CD4-positive, alpha-beta T cell treated with Interleukin-6 at 100 ng/mL for 8 hours (primary cell): ENCODE measurements at regions not wholly inside any gene's neighbourhood (a gene's known extent, or its start where the extent isn't known, plus 50 kb on each side); places are given as distances from the start of the nearest gene placed in this dataset.
"Not testable (repeated sequence)": the region's sequence is repeated elsewhere in the genome, so short reads cannot be mapped to it uniquely, and the experiment has no call there.

Experiments
- DNase-seq: peaks from one replicate; pipeline ENCODE4 v3.0.0-alpha.2; 2020; ENCODE audit warnings: mixed read lengths, low spot score

DNA sequence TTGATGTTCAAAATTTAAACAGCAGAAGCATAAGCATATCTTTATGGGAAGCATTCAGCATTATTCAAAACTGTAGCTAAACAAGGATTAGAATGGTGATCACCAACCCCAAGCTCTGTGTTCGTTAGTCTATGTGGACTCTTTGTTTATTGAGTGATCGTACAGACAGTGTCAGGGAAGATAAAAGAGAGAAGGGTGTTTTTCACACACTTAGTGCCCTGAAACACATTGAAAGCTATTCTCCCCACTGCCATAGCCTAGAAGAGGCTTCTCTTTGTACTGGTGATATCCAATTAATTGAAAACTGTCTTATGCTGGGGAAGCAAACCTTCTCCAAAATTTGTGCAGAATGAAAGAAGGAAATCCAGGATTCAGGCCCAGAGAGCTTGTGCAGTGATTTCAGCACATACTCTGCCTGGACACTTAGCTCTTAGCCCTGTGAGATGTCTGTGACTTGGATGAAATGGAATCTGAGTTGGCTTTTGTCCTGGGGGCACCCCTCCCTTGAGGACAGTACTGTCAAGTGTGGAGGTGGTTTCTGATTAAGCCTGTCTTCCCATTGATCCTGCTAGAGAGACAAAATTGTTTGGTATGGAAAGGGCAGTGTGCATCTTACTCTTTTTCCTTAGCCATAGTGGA lies 125.7 kb upstream of the MTHFD1L start:
- DNase-seq, result no peak

DNA sequence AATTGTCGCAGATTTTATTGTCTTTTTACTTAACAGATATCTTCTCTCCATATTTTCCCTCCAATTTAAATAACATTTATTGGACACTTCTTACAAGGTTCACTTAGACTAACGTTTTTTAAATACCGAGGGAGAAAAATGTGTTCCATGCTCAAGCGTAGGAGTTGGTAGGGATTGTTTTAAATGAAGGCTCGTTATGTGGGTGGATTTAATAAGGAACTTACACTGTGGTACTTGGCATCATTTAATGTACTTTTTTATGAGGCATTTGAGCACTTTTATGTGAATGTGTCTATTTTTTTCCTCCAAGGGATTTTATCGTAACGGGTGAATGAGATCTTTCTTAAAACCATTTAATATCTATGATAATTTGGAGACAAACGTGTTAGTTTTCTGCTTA lies 125.0 kb upstream of the MTHFD1L start:
- DNase-seq, result no peak

DNA sequence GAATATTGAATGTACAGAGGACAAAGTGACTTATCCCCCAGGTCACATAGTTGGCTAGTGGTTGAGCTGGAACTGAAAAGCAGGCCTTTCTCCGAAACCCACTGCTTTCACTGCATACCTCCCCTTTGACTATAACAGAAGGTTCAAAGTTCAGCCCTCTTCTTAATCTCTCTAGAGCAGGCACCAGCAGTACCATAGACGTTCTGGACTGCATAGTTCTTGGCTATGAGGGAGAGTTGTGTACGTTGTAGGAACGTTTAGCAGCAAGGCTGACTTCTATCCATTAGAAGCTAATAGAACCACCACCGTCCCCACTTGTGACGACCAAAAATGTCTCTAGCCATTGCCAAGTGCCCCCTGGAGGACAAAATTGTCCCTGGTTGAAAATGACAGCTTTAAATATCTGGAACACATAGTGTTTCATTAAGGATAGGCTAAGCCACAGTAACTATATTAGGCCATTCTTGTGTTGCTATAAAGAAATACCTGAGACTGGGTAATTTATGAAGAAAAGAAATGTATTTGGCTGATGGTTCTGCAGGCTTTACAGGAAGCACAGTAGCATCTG lies 123.8 kb upstream of the MTHFD1L start:
- no peak for DNase-seq

DNA sequence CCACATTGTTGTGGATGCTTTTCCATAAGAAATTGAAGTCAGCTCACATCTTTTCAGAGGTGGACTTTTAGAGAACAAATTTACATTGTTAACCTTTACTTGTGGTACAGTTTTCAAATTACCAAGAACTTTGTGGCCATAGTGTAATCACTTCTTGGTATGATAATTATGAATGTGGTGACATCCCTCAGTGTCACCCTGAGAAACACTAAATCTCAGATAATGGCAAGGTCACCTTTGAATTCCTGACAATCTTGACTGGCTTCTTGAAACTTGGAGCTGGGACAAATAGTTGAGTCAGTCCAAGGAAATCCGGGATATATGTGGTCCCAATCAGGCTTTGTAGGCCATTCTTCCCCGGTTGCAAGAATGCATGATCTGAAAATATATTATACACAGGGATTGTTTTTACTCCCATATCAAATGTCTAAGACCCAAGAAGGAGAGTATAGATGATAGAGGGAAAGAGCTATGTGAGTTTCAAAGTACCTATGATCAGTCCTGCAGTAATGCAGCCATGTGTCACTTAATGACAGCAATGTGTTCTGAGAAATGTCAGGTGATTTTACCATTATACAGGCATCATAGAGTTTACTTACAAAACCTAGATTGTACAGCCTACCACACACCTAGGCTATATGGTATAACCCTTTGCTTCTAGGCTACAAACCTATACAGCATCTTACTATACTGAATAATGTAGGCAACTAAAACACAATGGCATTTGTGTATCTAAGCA lies 120.8 kb upstream of the MTHFD1L start:
- no peak for DNase-seq

GRCh38 chr6:150745896-150746295 lies 119.6 kb upstream of the MTHFD1L start:
- no peak for DNase-seq

DNA sequence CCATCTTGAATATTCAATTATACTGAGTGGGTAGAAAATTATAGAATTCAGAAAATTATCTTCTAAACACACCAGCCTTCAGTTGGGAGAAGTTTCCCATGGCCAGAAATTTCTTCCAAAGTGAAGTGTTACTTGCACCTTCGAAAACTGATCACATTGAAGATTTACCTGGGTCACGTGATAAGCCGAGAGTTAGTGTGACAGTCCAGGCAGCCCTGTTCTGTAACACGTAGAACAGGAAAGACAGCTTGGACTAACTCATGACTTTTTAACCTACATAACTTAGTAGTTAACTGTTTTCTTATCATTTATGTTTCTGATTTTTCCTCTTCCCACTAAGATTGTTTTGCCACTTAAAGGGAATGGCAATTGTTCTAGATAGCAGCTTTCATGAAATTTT lies 118.3 kb upstream of the MTHFD1L start:
- DNase-seq, result no peak

DNA sequence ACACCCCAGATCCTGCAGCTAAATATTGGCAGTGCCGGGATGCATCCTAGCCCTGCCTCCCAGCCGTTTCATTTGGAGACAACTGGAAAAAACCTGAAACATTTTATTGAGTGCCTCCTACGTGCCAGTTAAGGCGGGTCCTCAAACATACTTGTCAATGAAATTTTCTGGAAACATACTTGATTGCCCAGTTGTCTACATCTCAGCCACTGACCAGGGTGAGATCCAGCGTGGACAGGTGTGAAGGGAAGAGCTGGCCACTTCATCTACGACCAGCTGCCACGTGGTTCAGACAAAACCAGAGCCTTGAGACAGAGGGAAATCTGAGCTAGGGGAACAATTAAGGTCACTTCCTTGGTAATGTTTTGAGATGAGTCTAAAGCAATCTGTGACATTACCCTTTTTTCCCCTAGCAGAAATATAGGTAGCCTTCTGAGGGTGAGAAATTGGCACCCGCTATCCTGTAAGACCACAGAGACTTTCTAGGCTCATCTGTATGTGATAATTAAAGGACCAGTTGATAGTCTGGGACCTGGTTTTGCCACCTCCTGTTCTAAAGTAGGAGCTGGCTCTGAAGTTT lies 116.3 kb upstream of the MTHFD1L start:
- no peak for DNase-seq

- no peak for DNase-seq
Measured at GRCh38 chr6:150751296-150751695, 114.2 kb upstream of the MTHFD1L start.

GRCh38 chr6:150752409-150752808 lies 113.1 kb upstream of the MTHFD1L start:
- no peak for DNase-seq

GRCh38 chr6:150753371-150754064 lies 112.0 kb upstream of the MTHFD1L start:
- no peak for DNase-seq

- no peak for DNase-seq
Measured at GRCh38 chr6:150755042-150755441, 110.5 kb upstream of the MTHFD1L start.

GRCh38 chr6:150755524-150755923 lies 110.0 kb upstream of the MTHFD1L start:
- DNase-seq, result no peak

- DNase-seq, result no peak
Measured at GRCh38 chr6:150756173-150756572, 109.3 kb upstream of the MTHFD1L start.

DNA sequence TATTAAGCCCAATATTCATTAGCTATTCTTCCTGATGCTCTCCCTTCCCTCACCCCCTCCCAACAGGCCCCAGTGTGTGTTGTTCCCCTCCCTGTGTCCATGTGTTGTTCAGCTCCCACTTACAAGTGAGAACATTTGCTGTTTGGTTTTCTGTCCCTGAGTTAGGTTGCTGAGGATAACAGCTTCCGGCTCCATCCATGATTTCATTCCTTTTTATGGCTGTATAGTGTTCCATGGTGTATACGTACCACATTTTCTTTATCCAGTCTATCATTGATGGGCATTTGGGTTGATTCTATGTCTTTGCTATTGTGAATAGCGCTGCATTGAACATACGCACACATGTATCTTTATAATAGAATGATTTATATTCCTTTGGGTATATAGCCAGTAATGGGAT lies 107.7 kb upstream of the MTHFD1L start:
- DNase-seq, result not testable (repeated sequence)

- DNase-seq, result no peak
Measured at GRCh38 chr6:150759483-150759882, 106.0 kb upstream of the MTHFD1L start.

GRCh38 chr6:150761771-150762170 lies 103.7 kb upstream of the MTHFD1L start:
- DNase-seq, result no peak

DNA sequence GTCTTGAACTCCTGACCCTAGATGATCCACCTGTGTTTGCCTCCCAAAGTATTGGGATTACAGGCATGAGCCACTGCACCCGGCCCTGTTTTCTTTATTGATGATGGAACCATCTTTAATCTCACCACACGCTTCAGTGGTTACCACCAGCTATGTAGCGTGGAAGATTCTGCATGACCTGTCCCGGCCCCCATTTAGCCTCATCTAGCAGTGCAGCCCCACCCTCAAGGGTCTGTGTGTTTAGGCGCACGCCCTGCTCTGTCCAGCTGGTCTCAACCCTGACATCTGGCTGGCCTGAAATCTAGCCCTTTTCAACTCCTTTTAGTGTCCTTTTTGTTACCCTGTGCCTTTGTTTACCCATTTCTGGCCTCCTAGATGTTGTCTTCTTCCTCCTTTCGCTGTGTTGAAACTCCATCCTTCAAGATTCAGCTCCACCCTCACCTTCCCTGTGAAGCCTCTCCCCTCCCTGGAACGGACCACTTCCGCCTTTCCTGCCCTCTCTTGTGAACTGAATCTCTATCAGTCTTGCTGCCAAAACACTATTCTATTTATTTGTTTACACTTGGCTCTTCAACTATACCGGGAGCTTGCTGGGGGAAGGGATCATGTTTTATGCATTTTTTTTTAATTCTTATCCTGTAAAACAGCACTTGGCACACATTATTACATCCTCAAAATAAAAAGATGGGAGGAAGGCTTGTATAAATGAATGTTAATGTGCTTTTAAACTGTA lies 101.0 kb upstream of the MTHFD1L start:
- DNase-seq, result no peak

DNA sequence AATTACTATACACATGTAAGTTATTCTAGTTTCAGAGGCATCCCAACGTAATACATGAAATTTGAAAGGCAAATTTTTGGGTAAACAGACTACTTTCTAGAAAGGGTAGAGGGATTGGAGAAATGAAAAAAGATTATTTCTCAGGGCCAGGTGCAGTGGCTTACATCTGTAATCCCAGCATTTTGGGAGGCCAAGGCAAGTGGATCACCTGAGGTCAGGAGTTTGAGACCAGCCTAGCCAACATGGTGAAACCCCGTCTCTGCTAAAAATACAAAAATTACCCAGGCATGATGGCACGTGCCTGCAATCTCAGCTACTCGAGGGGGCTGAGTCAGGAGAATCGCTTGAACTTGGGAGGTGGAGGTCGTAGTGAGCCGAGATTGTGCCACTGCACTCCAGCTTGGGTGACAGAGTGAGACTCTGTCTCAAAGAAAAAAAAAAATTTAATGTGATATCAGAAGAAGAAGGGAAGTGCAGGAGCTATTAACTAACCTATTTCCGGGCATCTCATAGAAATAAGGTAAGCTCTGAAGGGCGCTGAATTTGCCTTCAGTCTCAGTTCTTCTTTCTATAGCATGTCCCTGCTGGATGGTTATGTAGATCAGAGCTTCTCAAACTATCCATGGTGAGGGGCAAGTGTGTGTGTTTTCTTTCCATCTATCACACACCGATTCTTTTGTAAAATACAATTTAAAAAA lies 100.3 kb upstream of the MTHFD1L start:
- DNase-seq, result no peak

GRCh38 chr6:150766201-150766997 lies 99.1 kb upstream of the MTHFD1L start:
- no peak for DNase-seq

DNA sequence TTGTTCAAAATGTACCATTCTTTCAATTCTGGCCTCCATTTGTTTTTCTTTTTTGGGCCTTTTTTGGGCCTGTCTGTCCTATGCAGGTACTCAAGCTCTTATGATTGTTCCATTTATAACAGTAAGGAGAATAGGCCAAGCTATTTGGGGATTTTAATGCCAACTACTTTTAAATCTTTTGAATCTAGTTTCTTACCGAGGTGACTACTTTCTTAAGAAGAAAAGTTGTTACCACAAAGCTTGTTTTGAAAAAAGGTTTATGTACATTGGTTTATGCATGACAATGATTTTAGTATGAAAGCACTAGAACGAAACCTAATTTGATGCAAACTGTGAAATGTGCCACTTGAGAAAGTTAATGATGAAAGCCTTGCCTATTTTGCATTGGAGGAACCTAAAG lies 98.3 kb upstream of the MTHFD1L start:
- no peak for DNase-seq
